Loucy (cell line): ENCODE measurements at regions not wholly inside any gene's neighbourhood (a gene's known extent, or its start where the extent isn't known, plus 50 kb on each side); places are given as distances from the start of the nearest gene placed in this dataset.

Experiments used
- H2AFZ ChIP-seq: fragments of 200-600 bp; sonication (generic); 2 replicates; pipeline ENCODE4 v1.6.0; 2016; ENCODE audit warnings: antibody characterized with exemption, mild to moderate bottlenecking, low read length, moderate library complexity
- H3F3A ChIP-seq: fragments of 200-600 bp; 2 replicates; pipeline ENCODE4 v1.6.0; 2016; ENCODE audit warnings: antibody characterized with exemption, low read depth, mild to moderate bottlenecking
- H3K27me3 ChIP-seq: fragments of 200-600 bp; sonication (generic); 2 replicates; pipeline ENCODE4 v1.6.1; 2014; ENCODE audit warnings: low read length, mild to moderate bottlenecking; ENCODE audit not compliant: insufficient read depth, poor library complexity, severe bottlenecking
- H3K36me3 ChIP-seq: fragments of 200-600 bp; sonication (generic); 2 replicates; pipeline ENCODE4 v1.6.1; 2016; ENCODE audit warnings: low read length; ENCODE audit not compliant: insufficient read depth
- H3K4me1 ChIP-seq: fragments of 200-600 bp; sonication (generic); 2 replicates; pipeline ENCODE4 v1.5.1; 2014; ENCODE audit warnings: low read length, mild to moderate bottlenecking; ENCODE audit not compliant: insufficient read depth, poor library complexity, severe bottlenecking
- H3K4me2 ChIP-seq: fragments of 200-600 bp; sonication (generic); 2 replicates; pipeline ENCODE4 v1.6.0; 2014; ENCODE audit warnings: antibody characterized with exemption, low read length, low read depth, mild to moderate bottlenecking; ENCODE audit not compliant: poor library complexity, severe bottlenecking
- H3K4me3 ChIP-seq: fragments of 200-600 bp; sonication (generic); 2 replicates; pipeline ENCODE4 v1.5.1; 2014; ENCODE audit warnings: low read length, mild to moderate bottlenecking, mixed read lengths; ENCODE audit not compliant: poor library complexity, severe bottlenecking
- H3K79me2 ChIP-seq: fragments of 200-600 bp; sonication (generic); 2 replicates; pipeline ENCODE4 v1.6.1; 2014; ENCODE audit warnings: low read length; ENCODE audit not compliant: insufficient read depth
- H3K9ac ChIP-seq: fragments of 200-600 bp; sonication (generic); 2 replicates; pipeline ENCODE4 v1.6.0; 2014; ENCODE audit warnings: mild to moderate bottlenecking, low read depth, low read length, moderate library complexity; ENCODE audit not compliant: poor library complexity, severe bottlenecking
- H3K9me2 ChIP-seq: fragments of 200-600 bp; sonication (generic); replicated peaks from 2 replicates; pipeline ENCODE4 v1.6.1; 2016; ENCODE audit warnings: low read depth, low read length, mixed read lengths
- H3K9me3 ChIP-seq: fragments of 200-600 bp; sonication (generic); 2 replicates; pipeline ENCODE4 v1.6.1; 2014; ENCODE audit warnings: mild to moderate bottlenecking, antibody characterized with exemption, low read length, low read depth; ENCODE audit not compliant: insufficient read depth
- H4K20me1 ChIP-seq: fragments of 200-600 bp; sonication (generic); 2 replicates; pipeline ENCODE4 v1.6.0; 2014; ENCODE audit warnings: antibody characterized with exemption, low read length, mild to moderate bottlenecking; ENCODE audit not compliant: insufficient read depth, poor library complexity, severe bottlenecking
- EZH2phosphoT487 ChIP-seq: fragments of 200-600 bp; IDR thresholded peaks from 2 replicates; pipeline ENCODE4 v1.6.1; 2018; ENCODE audit warnings: antibody characterized with exemption, mild to moderate bottlenecking, moderate library complexity, borderline replicate concordance
- TF ChIP-seq, protein P1 (sequence below): fragments of 200-600 bp; sonication (generic); conservative IDR thresholded peaks from 2 replicates; pipeline ENCODE4 v1.5.1; 2014; ENCODE audit warnings: mild to moderate bottlenecking, antibody characterized with exemption, low read length

DNA sequence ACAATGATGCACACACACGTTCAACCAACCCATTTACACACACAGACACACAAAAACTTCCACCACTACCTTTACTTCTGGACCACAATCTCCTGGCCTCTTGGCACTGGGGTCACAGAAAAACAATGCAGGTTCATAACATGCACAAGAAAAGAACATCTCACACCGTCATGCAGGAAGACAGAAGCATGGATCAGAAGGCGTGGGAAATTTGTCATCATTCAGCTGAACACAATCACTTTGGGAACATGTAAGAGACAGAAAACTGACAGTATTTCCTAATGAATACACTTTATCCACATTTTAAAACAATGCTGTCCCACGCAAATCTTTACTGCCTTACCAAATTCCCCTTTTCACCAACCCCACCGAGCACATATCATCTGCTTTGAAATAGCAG is 501.9 kb upstream of the KLHL29 start:
- TF ChIP-seq, protein P1, sequence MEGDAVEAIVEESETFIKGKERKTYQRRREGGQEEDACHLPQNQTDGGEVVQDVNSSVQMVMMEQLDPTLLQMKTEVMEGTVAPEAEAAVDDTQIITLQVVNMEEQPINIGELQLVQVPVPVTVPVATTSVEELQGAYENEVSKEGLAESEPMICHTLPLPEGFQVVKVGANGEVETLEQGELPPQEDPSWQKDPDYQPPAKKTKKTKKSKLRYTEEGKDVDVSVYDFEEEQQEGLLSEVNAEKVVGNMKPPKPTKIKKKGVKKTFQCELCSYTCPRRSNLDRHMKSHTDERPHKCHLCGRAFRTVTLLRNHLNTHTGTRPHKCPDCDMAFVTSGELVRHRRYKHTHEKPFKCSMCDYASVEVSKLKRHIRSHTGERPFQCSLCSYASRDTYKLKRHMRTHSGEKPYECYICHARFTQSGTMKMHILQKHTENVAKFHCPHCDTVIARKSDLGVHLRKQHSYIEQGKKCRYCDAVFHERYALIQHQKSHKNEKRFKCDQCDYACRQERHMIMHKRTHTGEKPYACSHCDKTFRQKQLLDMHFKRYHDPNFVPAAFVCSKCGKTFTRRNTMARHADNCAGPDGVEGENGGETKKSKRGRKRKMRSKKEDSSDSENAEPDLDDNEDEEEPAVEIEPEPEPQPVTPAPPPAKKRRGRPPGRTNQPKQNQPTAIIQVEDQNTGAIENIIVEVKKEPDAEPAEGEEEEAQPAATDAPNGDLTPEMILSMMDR: no peak
- no peak for TF ChIP-seq EZH2phosphoT487
- no peaks in the 10 kb centered on the region for H4K20me1 ChIP-seq
- no peaks in the 10 kb centered on the region for H3K4me1 ChIP-seq
- no peaks in the 10 kb centered on the region for H3K79me2 ChIP-seq
- no peak overlapping the region for H3K4me2 ChIP-seq
- H3K36me3 ChIP-seq: no peaks in the 10 kb centered on the region
- no peaks in the 10 kb centered on the region for H3K9me2 ChIP-seq
- no peak overlapping the region for H2AFZ ChIP-seq
- no peaks in the 10 kb centered on the region for H3F3A ChIP-seq
- H3K4me3 ChIP-seq: no peak overlapping the region
- no peaks in the 10 kb centered on the region for H3K9me3 ChIP-seq
- no peak overlapping the region for H3K9ac ChIP-seq
- H3K27me3 ChIP-seq: no peaks in the 10 kb centered on the region

DNA sequence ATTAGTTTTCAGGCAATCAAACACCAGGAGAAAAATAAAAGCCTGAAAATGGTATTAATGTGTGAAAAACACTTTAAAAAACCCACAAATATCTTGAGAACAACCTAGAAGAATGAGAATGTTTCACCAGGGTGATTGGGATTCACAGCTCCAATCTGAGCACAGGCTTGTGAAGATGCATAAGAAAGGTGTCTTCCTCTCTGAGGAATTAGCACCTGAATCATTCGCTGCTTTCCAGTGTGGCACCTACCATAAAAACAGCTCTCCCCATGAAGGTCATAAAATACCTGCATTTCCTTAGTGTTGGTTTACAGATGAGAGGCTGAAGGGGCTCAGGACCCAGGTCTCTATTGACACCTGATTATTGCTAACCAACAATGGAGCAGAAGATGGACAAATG is 499.7 kb upstream of the KLHL29 start:
- no peak overlapping the region for H3K9ac ChIP-seq
- H3K4me2 ChIP-seq: no peak overlapping the region
- H3K9me2 ChIP-seq: no peaks in the 10 kb centered on the region
- H3K4me3 ChIP-seq: no peak overlapping the region
- no peak for TF ChIP-seq EZH2phosphoT487
- TF ChIP-seq, protein P1: no peak
- no peak overlapping the region for H2AFZ ChIP-seq
- no peaks in the 10 kb centered on the region for H3K36me3 ChIP-seq
- H4K20me1 ChIP-seq: no peaks in the 10 kb centered on the region
- H3K79me2 ChIP-seq: no peaks in the 10 kb centered on the region
- H3K27me3 ChIP-seq: no peaks in the 10 kb centered on the region
- no peaks in the 10 kb centered on the region for H3F3A ChIP-seq
- H3K9me3 ChIP-seq: no peaks in the 10 kb centered on the region; the same call in 1 of the 2 replicates
- H3K4me1 ChIP-seq: no peaks in the 10 kb centered on the region

DNA sequence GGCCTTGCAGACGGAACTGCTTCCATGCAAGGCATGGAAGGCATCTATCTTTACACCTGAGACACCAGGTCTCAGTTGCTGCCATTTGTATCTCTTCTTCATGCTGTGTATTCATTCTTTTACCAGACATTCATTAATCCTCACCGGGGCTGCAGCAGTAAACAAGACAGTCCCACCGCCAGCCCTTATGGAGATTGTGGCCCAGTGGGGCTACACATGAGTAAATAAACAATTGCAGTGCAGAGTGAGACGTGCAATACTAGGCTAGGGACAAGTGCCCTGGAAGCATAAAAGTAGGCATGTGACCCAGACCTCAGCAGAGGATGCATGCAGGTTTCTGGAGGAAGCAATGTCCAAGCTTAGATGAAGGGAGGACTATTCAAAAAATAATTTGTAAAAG is 497.6 kb upstream of the KLHL29 start:
- TF ChIP-seq, protein P1: no peak
- TF ChIP-seq EZH2phosphoT487: no peak
- no peaks in the 10 kb centered on the region for H3K79me2 ChIP-seq
- no peaks in the 10 kb centered on the region for H3K4me1 ChIP-seq
- H3K36me3 ChIP-seq: no peaks in the 10 kb centered on the region
- H4K20me1 ChIP-seq: no peaks in the 10 kb centered on the region
- no peak overlapping the region for H3K4me2 ChIP-seq
- no peaks in the 10 kb centered on the region for H3F3A ChIP-seq
- no peaks in the 10 kb centered on the region for H3K27me3 ChIP-seq
- H2AFZ ChIP-seq: no peak overlapping the region
- H3K9me2 ChIP-seq: no peaks in the 10 kb centered on the region
- no peaks in the 10 kb centered on the region; the same call in 1 of the 2 replicates for H3K9me3 ChIP-seq
- H3K4me3 ChIP-seq: no peak overlapping the region
- H3K9ac ChIP-seq: no peak overlapping the region
